ENCODE measurements at regions not wholly inside any gene's neighbourhood (a gene's known extent, or its start where the extent isn't known, plus 50 kb on each side); places are given as distances from the start of the nearest gene placed in this dataset.
"Not testable (repeated sequence)": the region's sequence is repeated elsewhere in the genome, so short reads cannot be mapped to it uniquely, and the experiment has no call there.

DNA sequence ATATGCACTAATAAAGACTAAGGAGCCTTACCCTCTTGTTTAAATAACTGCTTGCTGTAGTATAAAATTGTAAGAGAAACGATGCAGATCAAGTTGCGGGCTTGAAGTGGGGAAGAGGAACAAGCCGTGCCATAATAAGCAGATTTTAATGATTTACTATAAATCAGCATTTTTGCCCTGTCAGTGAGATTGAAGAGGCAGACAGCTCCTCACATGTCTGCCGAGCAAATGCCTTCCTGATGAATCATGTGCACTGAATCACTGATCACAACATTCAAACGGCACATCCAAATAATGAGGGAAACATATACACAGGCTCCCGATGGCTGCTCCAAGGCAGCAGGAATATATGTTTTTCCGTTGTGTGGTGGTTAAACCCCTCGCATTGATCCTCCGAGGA lies 282.9 kb downstream of the TSHZ3 start:
- H3K9me3 ChIP-seq (ENCODE audit: insufficient read depth, low read depth, low read length): no peaks in the 10 kb centered on the region
- H3K4me1 ChIP-seq (ENCODE audit: insufficient read depth, low read length): 0 out of 2 replicates have a peak, but pooled peaks cover 5% of the 10 kb centered on the region
- no peak overlapping the region for H3K27ac ChIP-seq (ENCODE audit: low read depth, low read length)
- H3K27me3 ChIP-seq (ENCODE audit: insufficient read depth, low read length): no peaks in the 10 kb centered on the region
- no peaks in the 10 kb centered on the region for H3K36me3 ChIP-seq (ENCODE audit: insufficient read depth, low read length)
- no peak overlapping the region for H3K4me3 ChIP-seq (ENCODE audit: low read length)
- WGBS: 82% methylated on average over 9 of the region's 9 CpGs
- H3K9ac ChIP-seq (ENCODE audit: low read depth, low read length): no peak overlapping the region

DNA sequence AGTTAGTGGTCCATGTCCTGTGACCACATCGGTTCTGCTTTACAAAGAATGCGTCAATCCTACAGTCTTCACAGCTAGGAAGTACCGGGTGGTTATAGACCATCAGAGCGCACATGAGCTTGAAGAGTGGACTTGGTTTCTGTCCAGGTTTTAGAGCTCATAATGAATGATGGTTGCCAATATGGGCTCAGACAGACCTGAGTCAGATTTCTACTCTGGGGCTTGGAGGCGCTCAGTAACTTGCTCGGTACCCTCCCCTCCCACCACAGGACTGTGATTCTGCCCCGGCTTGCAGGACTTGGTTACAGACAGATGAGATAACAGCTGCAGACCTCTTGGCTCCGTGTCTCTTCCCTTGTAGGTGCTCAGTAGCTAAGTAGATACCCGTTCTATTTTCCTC lies 284.7 kb downstream of the TSHZ3 start:
- no peaks in the 10 kb centered on the region for H3K4me1 ChIP-seq (ENCODE audit: insufficient read depth, low read length)
- H3K9ac ChIP-seq (ENCODE audit: low read depth, low read length): no peak overlapping the region
- H3K36me3 ChIP-seq (ENCODE audit: insufficient read depth, low read length): no peaks in the 10 kb centered on the region
- H3K27me3 ChIP-seq (ENCODE audit: insufficient read depth, low read length): no peaks in the 10 kb centered on the region
- 88% methylated on average over 9 of the region's 9 CpGs for WGBS
- H3K27ac ChIP-seq (ENCODE audit: low read depth, low read length): no peak overlapping the region
- H3K9me3 ChIP-seq (ENCODE audit: insufficient read depth, low read depth, low read length): peaks cover 5% of the 10 kb centered on the region
- no peak overlapping the region for H3K4me3 ChIP-seq (ENCODE audit: low read length)

DNA sequence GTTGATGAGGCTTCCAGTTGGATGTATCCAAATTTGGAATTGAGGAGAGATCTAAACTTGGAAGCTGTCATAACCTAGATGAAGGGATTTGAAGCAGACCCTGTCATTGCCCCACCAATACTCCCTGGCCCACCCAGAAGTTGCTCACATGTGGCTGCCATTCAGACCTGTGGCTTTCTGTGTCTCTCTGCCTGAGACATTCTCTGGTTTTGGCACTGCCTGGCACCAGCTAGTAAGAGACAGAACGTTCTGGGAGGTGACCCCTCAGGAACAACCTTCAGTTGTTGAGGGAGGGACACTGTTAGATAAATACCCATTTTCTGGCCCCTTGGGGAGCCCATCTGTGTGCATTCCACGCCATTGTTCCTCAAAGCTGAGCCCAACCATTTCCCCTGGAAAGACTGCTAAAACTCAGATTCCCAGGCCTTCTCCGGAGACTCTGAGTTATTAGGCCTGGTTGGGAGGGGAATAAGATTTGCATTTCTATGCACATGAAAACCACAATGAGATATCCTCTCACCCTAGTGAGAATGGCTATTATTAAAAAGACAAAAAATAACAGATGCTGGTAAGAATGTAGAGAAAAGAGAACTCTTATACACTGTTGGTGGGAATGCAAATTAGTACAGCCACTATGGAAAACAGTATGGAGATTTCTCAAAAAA lies 290.4 kb downstream of the TSHZ3 start:
- 80% methylated on average over 2 of the region's 3 CpGs for WGBS
- no peaks in the 10 kb centered on the region for H3K4me1 ChIP-seq (ENCODE audit: insufficient read depth, low read length)
- no peak overlapping the region for H3K27ac ChIP-seq (ENCODE audit: low read depth, low read length)
- no peak overlapping the region for H3K9ac ChIP-seq (ENCODE audit: low read depth, low read length)
- H3K9me3 ChIP-seq (ENCODE audit: insufficient read depth, low read depth, low read length): peaks cover 5% of the 10 kb centered on the region
- no peaks in the 10 kb centered on the region for H3K36me3 ChIP-seq (ENCODE audit: insufficient read depth, low read length)
- no peaks in the 10 kb centered on the region for H3K27me3 ChIP-seq (ENCODE audit: insufficient read depth, low read length)
- H3K4me3 ChIP-seq (ENCODE audit: low read length): no peak overlapping the region

DNA sequence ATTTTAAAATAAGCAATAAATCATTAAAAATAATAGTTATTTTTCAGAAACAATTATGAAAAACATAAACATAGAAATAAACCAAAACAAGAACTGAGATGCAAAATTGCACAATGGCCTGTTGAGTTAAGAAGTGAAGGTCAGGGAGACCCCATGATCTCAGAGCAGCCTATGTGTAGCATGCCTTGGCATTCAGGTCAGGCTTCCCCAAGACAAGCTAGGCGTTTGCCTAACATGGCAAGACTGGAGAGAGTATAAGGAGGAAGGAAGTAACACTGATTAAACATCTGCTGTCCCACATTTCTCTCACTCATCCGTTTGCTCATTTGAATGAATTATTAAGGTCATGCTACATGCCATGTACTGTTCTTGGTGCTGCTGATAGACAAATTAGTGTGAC lies 291.8 kb downstream of the TSHZ3 start:
- H3K27ac ChIP-seq (ENCODE audit: low read depth, low read length): no peak overlapping the region
- no peaks in the 10 kb centered on the region for H3K36me3 ChIP-seq (ENCODE audit: insufficient read depth, low read length)
- no peaks in the 10 kb centered on the region for H3K27me3 ChIP-seq (ENCODE audit: insufficient read depth, low read length)
- H3K4me3 ChIP-seq (ENCODE audit: low read length): no peak overlapping the region
- WGBS: 91% methylated on average over 2 of the region's 2 CpGs
- no peak overlapping the region for H3K9ac ChIP-seq (ENCODE audit: low read depth, low read length)
- H3K4me1 ChIP-seq (ENCODE audit: insufficient read depth, low read length): no peaks in the 10 kb centered on the region
- H3K9me3 ChIP-seq (ENCODE audit: insufficient read depth, low read depth, low read length): peaks cover 5% of the 10 kb centered on the region

DNA sequence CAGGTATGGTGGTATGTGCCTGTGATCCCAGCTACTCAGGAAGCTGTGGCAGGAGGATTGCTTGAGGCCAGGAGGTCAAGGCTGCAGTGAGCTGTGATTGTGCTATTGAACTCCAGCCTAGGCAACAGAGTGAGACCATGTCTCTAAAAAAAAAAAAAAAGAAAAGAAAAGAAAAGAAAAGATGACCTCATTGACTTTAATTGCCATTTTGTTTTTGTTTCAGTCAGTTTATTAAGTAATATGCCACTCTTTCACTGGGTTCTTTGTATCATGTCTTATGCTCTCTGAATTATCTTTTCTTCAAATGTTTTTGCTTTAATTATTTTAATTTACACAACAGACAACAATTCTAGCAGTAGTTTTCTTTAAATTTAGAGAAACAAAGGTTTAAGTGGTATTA lies 293.8 kb downstream of the TSHZ3 start:
- Histone ChIP-seq H3K9ac (ENCODE audit: low read depth, low read length) (no peak overlapping the region), H3K27me3 (ENCODE audit: insufficient read depth, low read length) (no peaks in the 10 kb centered on the region), H3K4me3 (ENCODE audit: low read length) (no peak overlapping the region), H3K4me1 (ENCODE audit: insufficient read depth, low read length) (no peaks in the 10 kb centered on the region), H3K9me3 (ENCODE audit: insufficient read depth, low read depth, low read length) (peaks cover 3% of the 10 kb centered on the region), H3K36me3 (ENCODE audit: insufficient read depth, low read length) (no peaks in the 10 kb centered on the region), H3K27ac (ENCODE audit: low read depth, low read length) (no peak overlapping the region)

DNA sequence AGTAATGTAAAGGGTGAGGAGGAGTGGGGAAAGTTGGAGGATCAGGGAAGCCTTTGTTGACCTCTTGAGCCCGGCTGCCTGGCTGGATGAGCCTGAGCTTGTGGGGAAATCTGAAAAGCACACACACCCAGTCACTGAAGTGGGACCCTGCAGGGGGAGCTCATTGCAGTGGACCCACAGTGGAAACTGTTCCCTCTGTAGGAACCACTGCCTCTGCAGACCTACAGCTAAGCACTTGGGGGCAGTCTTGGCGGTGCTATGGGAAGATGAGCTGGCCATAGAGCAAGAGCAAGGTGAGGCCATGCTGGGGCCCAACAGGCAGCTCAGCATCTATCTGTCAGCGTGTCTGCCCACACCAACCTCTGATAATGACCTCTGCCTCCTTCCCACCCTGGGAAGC lies 294.8 kb downstream of the TSHZ3 start:
- Histone ChIP-seq H3K27ac (ENCODE audit: low read depth, low read length) (no peak overlapping the region), H3K9me3 (ENCODE audit: insufficient read depth, low read depth, low read length) (no peaks in the 10 kb centered on the region), H3K36me3 (ENCODE audit: insufficient read depth, low read length) (no peaks in the 10 kb centered on the region), H3K9ac (ENCODE audit: low read depth, low read length) (no peak overlapping the region), H3K27me3 (ENCODE audit: insufficient read depth, low read length) (no peaks in the 10 kb centered on the region), H3K4me1 (ENCODE audit: insufficient read depth, low read length) (no peaks in the 10 kb centered on the region), H3K4me3 (ENCODE audit: low read length) (no peak overlapping the region)
- WGBS: 33% methylated on average over 3 of the region's 3 CpGs

DNA sequence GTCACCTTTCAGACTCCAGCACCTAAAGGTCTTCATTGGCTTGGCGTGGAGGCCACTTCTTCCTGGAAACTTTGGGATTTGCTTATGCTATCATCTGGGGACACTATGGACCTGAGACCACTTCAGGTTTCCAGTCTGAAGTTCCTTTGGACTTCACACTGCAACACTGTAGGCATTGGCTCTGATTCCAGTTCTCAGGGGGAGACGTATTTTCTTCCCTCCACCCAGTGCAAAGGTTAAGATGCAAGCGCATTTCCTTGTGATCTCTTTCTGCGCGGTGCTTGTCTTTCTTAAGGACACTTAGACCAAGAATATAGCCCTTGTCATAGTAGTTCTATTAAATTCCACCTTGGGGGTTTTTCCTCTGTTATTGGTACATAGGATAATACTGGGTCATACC lies 299.8 kb downstream of the TSHZ3 start:
- Histone ChIP-seq H3K27me3 (ENCODE audit: insufficient read depth, low read length) (no peaks in the 10 kb centered on the region), H3K36me3 (ENCODE audit: insufficient read depth, low read length) (no peaks in the 10 kb centered on the region), H3K4me1 (ENCODE audit: insufficient read depth, low read length) (no peaks in the 10 kb centered on the region), H3K9ac (ENCODE audit: low read depth, low read length) (no peak overlapping the region), H3K9me3 (ENCODE audit: insufficient read depth, low read depth, low read length) (no peaks in the 10 kb centered on the region), H3K27ac (ENCODE audit: low read depth, low read length) (no peak overlapping the region), H3K4me3 (ENCODE audit: low read length) (no peak overlapping the region)
- WGBS: 90% methylated on average over 5 of the region's 5 CpGs

DNA sequence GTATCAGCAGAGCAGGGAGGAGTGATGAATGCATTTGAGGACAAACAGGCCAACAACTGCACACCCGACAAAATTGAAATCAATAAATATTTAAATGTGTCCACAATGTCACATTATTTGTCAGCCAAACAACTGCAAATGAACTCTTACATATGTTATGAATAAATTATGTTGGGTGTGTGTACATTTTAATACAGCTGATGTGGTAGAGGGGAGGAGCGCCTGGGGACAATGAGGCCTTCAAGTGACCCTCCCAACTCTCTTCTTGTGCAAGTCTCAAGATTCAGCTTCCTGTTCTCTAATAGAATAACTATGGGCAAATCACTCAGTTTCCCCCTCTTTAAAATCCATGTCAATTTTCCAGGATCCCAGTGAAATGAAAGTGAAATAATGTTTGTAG lies 303.2 kb downstream of the TSHZ3 start:
- 100% methylated on average over 1 of the region's 2 CpGs for WGBS
- Histone ChIP-seq H3K9ac (ENCODE audit: low read depth, low read length) (no peak overlapping the region), H3K4me1 (ENCODE audit: insufficient read depth, low read length) (no peaks in the 10 kb centered on the region), H3K4me3 (ENCODE audit: low read length) (no peak overlapping the region), H3K9me3 (ENCODE audit: insufficient read depth, low read depth, low read length) (no peaks in the 10 kb centered on the region), H3K27ac (ENCODE audit: low read depth, low read length) (no peak overlapping the region), H3K36me3 (ENCODE audit: insufficient read depth, low read length) (no peaks in the 10 kb centered on the region), H3K27me3 (ENCODE audit: insufficient read depth, low read length) (no peaks in the 10 kb centered on the region)

DNA sequence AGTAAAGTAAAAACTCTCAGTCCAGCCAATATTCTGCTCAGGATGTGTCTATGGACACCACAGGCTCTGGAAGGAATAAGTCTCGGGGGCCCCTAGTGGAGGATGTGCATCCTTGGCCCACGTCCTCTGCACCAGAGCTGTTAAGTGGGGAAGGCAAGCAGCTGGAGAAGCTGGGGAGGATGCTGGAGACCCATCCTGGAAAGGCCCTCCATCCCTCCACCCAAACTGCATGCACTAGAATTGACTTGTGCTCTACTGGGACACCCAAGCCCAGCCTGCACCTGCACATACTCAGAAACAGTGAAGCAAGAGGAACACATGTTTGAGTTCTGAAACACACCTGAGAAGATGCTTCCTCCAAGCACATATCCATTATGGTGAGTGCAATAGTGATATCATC lies 307.8 kb downstream of the TSHZ3 start:
- WGBS: 85% methylated on average over 2 of the region's 2 CpGs
- no peak overlapping the region for H3K27ac ChIP-seq (ENCODE audit: low read depth, low read length)
- H3K4me1 ChIP-seq (ENCODE audit: insufficient read depth, low read length): no peaks in the 10 kb centered on the region
- no peaks in the 10 kb centered on the region for H3K27me3 ChIP-seq (ENCODE audit: insufficient read depth, low read length)
- no peak overlapping the region for H3K9ac ChIP-seq (ENCODE audit: low read depth, low read length)
- no peaks in the 10 kb centered on the region for H3K36me3 ChIP-seq (ENCODE audit: insufficient read depth, low read length)
- H3K4me3 ChIP-seq (ENCODE audit: low read length): no peak overlapping the region
- H3K9me3 ChIP-seq (ENCODE audit: insufficient read depth, low read depth, low read length): no peaks in the 10 kb centered on the region

DNA sequence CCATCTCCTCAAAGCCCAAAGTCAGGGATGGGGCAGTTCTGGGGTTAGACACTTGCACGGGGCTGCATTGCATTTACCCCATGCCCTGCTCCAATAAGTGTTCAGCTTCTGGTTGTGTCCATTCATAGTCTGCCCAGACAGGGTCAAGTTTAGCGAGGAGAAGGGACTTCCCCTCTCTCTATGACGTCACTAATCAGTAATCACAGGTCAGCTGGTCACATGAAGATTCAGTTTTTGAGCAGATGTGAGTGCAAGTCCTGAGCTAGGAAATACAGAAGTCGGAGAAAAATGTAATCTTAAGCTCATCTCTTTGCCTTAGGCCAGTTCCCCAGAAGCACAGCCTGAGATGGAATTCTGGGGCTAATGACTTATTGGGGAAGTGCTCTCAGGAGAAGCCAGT lies 310.1 kb downstream of the TSHZ3 start:
- 93% methylated on average over 4 of the region's 4 CpGs for WGBS
- Histone ChIP-seq H3K36me3 (ENCODE audit: insufficient read depth, low read length) (no peaks in the 10 kb centered on the region), H3K9ac (ENCODE audit: low read depth, low read length) (no peak overlapping the region), H3K4me3 (ENCODE audit: low read length) (no peak overlapping the region), H3K27ac (ENCODE audit: low read depth, low read length) (no peak overlapping the region), H3K27me3 (ENCODE audit: insufficient read depth, low read length) (no peaks in the 10 kb centered on the region), H3K4me1 (ENCODE audit: insufficient read depth, low read length) (no peaks in the 10 kb centered on the region), H3K9me3 (ENCODE audit: insufficient read depth, low read depth, low read length) (no peaks in the 10 kb centered on the region)

DNA sequence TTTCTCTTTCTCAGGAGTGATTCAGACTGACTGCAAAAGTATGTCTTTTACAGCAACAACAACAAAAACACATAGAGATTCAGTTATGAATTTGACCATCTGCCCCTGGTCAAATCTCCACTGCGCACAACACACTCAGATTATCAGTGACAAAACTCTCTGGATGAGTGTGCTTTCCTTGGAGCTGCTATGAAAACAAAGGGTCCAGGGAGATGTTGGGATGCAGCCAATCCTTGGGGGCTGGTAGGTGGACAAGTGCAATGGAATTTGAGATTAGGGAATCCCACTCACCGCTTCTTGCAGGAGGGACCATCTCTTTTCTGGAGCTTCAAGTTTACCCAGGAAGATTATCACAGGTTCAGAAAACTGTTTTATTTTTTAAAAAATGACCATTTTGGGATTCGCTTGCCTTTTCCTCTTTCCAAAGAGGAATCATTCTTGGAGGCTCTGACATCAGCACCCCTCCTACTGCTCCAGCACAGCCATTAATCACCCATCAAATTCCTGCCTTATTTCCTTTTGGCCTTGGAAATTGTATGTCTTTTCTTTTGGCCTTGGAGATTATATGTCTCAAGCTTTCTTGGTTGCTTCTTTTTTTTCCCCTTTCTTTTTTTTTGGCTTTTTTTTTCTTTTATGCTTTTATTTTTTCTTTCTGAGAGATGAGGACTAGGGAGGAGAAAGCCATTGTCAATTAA lies 311.8 kb downstream of the TSHZ3 start:
- no peaks in the 10 kb centered on the region for H3K4me1 ChIP-seq (ENCODE audit: insufficient read depth, low read length)
- H3K27ac ChIP-seq (ENCODE audit: low read depth, low read length): no peak overlapping the region
- no peak overlapping the region for H3K4me3 ChIP-seq (ENCODE audit: low read length)
- no peaks in the 10 kb centered on the region for H3K27me3 ChIP-seq (ENCODE audit: insufficient read depth, low read length)
- H3K9ac ChIP-seq (ENCODE audit: low read depth, low read length): no peak overlapping the region
- no peaks in the 10 kb centered on the region for H3K36me3 ChIP-seq (ENCODE audit: insufficient read depth, low read length)
- WGBS: 92% methylated on average over 3 of the region's 3 CpGs
- H3K9me3 ChIP-seq (ENCODE audit: insufficient read depth, low read depth, low read length): no peaks in the 10 kb centered on the region

DNA sequence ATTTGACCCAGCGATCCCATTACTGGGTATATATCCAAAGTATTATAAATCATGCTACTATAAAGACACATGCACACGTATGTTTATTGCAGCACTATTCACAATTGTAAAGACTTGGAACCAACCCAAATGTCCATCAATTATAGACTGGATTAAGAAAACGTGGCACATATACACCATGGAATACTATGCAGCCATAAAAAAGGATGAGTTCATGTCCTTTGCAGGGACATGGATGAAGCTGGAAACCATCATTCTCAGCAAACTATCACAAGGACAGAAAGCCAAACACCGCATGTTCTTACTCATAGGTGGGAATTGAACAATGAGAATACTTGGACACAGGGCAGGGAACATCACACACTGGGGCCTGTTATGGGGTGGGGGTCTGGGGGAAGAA lies 317.8 kb downstream of the TSHZ3 start:
- H3K36me3 ChIP-seq (ENCODE audit: insufficient read depth, low read length); H3K9ac ChIP-seq (ENCODE audit: low read depth, low read length); H3K4me1 ChIP-seq (ENCODE audit: insufficient read depth, low read length); H3K27me3 ChIP-seq (ENCODE audit: insufficient read depth, low read length); H3K27ac ChIP-seq (ENCODE audit: low read depth, low read length); H3K4me3 ChIP-seq (ENCODE audit: low read length); H3K9me3 ChIP-seq (ENCODE audit: insufficient read depth, low read depth, low read length): not testable (repeated sequence)
- 94% methylated on average over 4 of the region's 4 CpGs for WGBS
